HG02678 (cell line): ENCODE measurements at regions not wholly inside any gene's neighbourhood (a gene's known extent, or its start where the extent isn't known, plus 50 kb on each side); places are given as distances from the start of the nearest gene placed in this dataset.
"Not testable (repeated sequence)": the region's sequence is repeated elsewhere in the genome, so short reads cannot be mapped to it uniquely, and the experiment has no call there.

ENCODE experiments used
- ATAC-seq: cut with Tn5 transposase; IDR thresholded peaks from one replicate; pipeline ENCODE4 v1.9.1; 2021; ENCODE audit warnings: mild to moderate bottlenecking, moderate library complexity; ENCODE audit not compliant: unreplicated experiment

DNA sequence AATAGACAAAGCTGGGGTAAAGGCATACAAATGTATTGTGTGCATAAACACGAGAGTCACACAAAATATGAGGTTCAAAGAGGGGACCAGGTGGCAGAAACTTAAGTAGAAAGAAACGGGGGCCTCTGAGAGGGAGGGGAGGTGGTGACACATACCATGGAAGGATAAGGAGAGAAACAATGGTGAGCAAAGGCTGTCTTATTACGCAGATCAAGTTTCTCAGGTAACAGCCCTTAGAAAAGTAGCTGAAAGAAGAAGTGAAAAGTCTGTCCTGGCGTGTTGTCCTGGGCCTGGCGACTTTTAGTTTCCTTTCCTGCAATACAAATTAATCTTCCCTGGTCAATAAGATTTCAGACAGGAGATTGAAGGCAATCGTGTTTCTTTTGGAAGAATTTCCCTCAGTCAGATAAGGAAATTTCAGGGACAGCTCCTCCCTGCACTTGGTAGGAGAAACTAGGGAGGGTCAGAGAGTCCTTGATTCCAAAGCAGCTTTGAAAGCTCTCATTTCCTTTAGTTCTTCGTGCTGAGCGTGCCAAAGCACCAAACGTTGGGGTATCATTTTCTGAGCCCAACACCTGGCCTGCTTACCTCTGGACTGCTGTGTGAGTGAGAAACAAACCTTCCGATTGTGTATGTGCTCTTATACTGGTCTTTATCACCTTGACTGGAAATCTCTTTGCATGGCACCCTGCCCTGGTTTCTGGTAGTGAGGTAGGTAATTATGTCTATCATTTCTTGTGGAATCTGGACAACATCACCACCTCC lies 676.7 kb upstream of the LCORL start:
- ATAC-seq, result no peak

DNA sequence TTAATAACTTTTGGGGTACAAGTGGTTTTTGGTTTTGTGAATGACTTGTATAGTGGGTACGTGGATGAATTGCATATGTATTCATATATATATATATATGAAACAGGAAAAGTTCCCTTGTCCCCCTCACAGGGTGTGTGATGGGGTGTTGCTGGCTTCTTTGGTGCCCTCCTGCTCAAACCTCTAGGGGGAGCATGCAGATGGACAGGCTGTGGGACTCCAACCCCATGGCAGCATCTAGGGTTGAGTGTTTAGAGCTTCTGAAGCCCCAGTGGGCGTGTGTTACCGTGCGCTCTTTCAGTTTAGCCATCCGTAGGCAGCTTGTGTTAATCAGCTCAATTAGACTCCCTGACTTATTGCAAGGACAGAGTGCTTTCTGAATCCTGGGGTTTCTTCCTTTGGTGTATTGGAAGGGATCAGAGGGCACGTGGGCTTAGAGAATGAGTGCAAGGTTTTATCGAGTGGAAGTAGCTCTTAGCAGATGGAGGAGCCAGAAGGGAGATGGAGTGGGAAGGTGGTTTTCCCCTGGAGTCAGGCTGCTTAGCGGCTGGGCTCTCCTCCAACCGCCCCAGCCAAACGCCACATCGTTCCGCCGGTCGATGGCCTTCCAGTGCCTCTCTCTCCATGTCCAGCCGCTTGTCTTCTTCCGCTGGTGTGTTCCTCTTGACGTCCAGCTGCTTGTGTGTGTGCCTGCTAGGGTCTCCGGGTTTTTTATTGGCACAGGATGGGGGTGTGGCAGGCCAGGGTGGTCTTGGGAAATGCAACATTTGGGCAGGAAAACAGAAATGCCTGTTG lies 674.4 kb upstream of the LCORL start:
- ATAC-seq, result no peak

DNA sequence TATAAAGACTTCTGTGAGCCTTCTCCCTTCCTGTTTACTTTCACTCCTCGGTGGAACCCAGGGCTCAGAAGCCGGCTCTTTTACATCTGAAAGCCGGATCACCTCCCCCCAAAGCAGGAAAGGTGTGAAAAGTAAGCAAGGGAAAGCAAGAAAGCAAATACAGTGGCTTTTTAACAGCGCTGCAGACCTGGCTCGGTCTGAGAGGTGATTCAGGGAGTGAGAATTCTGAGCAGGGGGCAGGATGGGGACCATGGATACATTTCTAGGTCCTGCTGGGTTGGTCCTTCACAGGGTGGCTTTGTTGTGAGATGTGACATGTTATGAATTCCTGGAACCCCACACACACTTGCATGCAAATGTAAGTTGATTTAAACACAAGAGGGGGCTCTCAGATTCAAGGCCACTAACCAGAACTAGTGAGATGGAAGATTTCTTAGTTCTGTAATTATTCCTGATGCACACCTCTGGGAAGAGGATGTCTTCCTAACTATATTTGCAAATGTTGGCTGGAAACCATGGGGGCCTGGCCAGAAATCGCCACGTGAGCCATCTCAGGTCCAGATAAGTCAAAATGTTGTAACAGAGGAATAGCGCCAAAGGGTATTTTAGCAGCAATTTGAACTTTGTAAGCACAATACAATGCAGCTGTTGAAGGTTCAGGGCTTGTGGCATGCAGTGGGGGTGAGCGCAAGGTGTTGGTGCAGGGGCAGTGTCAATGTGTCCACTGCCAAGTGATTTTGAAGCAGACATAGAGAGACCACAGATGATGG lies 670.1 kb upstream of the LCORL start:
- ATAC-seq, result no peak

DNA sequence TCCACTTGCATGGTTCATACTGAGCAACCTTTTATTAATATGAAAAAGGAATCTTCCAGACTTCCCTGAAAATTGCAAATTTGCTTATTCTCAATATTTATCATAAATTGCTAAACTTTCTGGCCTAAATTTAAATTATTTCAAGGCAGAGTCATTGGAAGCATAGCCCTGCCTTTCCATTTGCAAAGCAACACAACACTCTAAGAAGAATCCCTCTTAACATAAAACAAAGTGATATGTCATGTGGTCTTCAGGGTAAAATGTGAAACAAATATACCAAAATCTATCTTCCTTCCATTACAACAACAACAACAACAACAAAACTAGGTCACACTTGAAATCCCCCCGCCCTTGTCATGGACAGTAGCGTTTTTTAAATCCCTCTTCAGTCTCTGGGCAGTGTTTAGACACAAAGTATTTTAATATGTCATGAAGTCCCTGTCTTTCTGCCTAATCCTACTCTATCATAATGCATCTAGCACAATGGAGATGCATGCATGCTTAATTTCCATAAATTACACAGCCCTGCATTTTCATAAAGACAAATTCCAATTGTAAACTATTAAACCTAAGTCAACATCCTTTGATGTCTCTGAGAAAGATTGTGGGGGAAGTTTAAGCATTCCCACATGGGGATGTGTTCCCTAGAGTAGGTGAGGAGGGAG lies 668.9 kb upstream of the LCORL start:
- ATAC-seq, result no peak

DNA sequence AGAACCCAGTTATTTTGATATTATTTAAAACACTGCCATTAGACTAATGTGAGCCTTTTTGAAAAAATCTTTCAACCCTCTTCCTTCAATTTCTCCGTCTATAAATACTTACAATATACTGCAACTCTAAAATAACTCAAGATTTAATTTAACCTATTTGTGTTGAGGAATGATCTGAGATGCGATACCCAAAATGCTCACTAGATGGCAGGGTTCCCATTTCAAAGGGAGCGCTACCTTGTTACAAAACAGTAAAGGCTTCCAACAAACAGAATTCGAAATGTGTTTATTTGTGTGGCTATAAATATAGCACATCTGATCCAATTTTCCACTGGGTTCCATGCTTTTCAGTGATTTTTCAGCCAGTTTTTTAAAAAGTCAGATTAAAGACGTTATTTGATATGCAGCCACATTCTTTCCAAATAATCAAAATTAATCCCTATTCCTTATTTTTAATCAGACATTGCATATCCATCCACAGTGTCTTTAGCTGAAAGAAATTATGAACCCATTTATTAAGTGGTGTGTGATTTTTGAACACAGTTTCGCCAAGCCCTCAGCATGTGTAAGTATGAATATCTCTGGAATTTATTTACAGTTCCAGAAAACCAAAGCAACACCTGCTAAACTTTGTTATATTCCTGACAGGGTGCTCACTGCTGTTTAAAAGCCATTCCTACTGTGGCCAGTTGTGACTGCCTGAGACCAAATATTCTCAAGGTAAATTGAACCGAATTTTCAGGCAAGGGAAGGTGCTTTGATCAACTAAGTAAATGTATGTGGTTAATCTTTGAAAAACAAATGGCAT lies 668.0 kb upstream of the LCORL start:
- peak; percentile 72 for ATAC-seq

DNA sequence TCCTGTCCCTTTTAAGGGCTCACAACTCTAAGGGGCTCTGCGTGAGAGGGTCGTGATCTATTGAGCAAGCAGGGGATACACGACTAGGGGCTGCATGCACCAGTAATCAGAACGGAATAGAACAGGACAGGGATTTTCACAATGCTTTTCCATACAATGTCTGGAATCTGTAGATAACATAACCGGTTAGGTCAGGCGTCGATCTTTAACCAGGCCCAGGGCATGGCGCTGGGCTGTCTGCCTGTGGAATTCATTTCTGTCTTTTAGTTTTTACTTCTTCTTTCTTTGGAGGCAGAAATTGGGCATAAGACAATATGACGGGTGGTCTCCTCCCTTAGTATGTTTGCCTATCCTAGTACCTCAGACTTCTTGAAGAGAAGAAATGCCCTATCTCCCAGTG lies 666.8 kb upstream of the LCORL start:
- not testable (repeated sequence) for ATAC-seq

DNA sequence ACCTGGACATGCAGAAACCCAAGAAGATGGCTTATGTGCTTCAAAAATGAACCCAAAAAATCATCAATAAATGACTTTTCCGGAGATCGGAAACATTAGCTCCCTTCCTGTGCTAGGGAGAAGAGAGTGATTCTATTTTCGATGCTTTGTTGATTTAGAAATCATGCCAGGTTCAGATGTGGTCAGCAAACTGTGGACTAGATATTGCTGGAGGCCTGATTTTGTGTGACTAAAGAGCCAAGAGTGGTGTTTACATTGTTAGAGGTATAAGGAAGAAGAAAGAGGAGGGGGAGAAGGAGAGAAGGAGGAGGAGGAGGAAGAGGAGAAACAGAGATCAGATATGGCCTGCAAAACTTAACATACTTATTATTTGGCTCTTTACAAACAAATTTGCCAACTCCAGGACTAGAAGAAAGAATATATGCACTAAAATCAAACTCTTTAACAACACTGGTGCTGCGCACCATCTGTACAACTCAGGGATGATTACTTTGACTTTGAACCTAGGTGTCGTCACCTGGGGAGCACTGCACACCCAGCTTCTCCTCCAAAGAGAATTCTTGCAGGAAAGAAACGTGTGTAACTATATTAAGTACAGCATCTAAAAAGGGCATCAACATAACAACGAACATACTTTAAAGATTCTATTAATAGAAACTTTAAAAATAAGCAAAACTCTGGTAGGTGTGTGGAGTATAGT lies 664.9 kb upstream of the LCORL start:
- ATAC-seq, result no peak

DNA sequence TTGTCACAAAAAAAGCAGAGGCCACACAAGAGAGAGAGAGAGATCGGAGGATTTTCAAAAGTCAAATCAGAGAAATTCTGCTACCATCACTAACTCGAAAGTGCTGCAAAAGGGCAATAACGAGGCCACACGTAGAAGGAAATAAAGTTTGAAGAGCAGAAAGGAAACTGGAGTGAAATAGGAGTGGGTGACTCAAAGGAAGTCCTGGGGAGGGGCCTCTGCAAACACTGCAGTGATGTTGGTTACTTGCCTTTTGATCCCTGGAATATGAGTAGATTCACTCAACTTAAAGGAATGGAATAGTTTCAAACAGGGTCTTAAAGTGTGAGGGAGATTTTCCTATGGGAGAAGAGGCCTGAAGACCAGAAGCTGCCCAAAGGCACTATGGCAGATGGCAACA lies 663.4 kb upstream of the LCORL start:
- no peak for ATAC-seq

DNA sequence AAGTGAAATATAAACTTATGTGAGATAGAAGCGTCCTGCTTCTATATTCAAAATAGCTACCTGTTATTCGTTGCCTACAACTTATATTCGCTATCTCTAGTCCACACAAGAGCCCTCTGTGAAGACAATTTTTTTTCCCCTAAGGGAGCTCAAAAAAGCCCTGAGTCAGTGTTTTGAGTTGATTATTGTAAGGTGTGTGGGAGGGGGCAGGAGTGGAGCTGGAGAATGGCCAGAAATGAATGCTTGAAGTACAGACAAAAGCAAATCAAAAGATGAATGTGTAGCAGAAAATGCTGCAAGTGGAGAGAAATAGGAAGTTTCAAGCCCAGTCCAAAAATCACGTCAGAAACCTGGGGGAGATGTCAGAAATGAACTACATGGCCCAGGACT lies 655.0 kb upstream of the LCORL start:
- no peak for ATAC-seq

DNA sequence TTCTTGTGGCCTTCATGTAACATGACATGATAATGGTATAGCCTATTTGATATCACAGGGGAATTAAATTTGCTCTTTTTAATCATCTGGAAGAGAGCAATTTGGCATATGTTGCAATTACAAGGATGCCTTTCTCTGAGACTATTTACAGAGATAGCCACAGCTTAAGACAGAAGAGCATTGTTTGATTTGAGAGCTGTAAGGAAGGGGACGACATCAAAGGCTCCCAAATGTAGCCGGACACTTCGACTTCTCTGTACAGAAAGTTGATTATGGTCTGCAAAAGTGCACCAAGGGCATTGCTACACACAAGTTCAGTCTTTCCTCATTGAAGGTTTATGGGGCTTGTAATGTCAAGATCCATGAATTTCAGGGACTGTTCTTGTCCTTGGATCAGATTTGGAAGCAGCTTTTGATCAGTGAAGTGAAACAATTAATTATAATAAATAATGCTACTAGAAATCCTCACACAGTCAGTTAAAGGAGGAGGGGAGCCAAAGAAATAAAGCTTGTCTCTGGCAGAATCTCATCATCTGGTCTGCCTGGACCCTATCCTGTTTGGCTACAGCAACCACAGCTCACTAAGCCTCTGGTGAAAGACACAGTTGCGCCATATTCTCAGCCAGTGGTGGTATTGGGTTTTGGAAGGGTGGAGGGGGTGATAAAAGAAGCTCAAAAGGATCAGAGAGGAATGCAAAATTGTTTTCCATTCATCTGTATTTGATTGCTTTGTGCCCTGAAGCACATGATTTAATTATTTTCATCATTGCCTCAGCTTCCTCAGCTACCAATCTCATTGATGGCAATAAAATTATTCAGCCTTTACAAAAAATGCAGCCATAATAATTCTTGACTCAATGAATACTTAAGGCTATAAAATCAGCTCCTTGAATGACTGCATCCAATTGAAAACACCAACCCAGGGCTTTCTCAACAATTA lies 654.3 kb upstream of the LCORL start:
- no peak for ATAC-seq

DNA sequence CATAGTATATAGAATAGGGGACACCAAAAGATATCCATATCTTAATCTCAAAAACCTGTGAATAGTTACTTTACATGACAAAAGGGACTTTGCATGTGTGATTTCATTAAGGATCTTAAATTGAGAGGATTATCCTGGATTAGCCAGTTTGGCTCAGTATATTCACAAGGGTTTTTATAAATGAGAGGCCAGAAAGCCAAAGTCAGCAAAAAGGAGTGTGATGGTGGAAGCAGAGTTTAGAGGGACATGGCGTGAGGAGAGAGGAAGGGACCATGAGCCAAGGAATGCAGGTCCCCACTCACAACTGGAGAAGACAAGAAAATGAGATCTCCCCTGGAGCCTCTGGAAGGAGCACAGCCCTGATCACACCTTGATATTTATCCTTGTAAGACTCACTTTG lies 648.5 kb upstream of the LCORL start:
- ATAC-seq, result no peak

DNA sequence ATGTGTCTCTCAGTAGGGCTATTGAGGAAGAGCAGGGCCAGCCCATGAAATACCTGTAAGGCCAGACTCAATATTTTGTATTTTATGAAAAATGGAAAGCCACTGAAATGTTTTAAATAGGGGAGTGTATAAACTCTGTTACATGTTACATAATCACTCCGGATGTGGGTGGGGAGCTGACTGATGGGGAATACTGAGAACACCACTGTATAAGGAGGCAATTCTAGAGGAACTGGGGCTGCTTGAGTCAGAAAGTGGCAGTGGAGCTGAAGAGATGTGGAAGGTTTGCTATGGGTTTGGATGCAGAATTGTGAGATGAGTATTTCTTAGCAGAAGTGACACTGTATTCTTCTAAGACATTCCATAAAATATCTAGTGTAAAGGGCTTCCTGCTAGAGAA lies 647.8 kb upstream of the LCORL start:
- no peak for ATAC-seq

DNA sequence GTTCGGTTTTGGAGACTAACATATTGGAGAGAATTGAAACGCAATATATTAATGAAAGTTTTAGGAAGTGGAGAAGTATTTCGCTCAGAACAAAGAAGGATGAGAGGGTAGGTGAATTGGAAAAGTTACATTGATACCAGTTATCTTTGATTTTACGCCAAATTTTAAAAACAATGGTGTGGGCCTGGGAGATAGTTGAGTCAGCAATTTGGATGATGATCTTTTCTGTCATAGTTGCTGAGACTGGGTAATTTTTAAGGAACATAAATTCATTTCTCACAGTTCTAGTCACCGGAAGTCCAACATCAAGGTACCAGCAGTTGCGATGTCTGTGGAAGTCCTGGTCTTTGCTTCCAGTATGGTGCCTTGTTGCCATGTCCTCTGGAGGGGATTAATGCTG lies 644.8 kb upstream of the LCORL start:
- no peak for ATAC-seq

DNA sequence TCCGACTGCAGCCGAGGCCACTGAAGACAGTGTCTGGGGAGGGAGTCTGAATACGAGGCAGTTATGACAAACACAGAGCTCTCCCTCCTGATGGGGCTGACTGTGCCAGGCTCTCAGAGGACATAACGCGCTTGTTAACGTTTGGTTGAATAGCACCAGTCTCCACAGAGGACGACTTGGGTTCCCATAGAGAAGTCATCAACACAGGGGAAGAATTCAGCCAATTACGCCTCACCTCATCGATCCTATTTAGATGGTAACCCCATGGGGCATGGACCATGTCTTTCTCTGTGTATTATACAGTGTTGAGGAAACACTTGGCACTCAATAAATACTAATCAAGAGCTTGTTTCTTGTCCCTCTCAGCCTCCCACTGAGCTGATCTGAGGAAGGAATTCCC lies 642.6 kb upstream of the LCORL start:
- no peak for ATAC-seq

DNA sequence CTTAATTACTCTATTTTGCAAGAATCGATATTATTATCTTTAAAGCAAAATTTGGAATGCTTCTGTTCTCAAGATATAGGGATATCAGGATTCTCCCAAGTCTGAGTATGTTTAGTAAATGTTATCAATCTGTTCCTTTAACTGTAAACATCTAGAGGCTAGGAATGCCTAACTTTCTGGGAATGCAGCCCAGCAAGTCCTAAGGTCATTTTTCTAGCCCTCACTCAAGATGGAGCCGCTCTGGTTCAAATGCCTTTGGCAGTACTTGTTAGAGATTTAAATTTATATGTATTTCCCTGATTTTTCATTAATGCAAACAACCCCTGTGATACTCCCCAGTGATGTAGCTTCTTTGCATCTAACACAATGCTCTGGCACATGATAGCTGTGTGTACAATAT lies 623.8 kb upstream of the LCORL start:
- ATAC-seq, result no peak

DNA sequence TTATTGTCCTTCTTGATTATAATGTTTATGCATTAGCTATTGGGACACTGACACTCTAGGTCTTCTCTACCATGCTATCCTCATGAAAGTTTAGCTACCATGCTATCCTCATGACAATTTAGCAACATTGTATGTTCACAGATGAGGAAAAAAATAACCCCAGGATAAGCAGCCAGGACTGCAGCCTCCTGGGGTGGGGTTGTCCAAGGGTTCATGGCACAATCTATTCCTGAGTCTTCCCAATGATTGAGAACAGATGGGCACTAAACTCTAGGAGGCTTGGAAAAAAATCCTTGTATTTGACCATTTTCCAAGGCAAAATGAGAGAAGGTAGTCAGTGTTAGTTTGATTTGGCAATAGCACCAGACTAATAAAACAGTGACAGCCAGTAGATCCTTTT lies 619.8 kb upstream of the LCORL start:
- ATAC-seq, result no peak

DNA sequence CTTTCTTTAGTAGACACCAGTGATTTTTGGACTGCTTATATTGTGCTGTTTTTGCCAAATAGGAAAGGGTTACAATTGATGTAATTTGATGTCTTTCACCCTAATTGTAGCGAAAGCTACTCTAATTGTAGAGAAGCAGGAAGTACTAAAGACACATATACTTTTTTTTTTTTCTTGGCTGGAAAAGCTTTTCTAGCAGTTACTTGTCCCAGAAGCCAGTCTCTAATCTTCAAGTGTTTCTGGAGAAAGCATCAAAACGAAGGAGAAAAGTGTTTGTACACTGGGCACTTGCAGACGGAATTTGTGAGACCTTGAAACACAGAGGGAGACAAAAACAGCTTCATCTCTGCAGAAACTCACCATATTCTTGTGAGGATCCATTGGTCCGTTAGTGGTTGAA lies 616.5 kb upstream of the LCORL start:
- ATAC-seq, result no peak

DNA sequence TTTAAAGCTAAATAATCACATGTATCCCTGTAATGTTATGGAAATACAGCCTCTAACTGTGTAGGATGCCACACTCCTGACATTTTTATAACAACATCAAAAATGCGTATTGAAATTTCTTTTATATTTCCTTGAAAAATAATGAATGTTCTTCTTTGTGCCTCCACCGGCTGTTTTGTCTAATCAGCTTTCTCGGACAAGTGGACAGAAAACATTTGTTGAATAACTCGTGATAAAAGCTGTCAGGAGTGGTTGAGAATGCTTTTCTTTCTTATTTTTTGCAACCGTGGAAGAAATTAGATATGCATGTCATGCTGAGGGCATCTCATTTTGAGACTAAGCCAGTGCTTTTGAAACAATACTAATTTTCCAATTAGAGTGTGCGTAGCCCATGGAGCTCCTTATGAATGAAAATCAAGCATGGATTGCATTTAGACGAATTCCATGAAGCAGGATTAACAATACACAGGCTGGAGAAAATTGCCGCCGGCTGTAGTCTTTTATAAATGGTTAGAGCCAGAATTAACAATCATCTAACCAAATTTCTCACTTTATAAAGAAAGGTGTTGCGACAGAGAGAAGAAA lies 614.5 kb upstream of the LCORL start:
- ATAC-seq, result no peak
